ENCODE measurements at regions not wholly inside any gene's neighbourhood (a gene's known extent, or its start where the extent isn't known, plus 50 kb on each side); places are given as distances from the start of the nearest gene placed in this dataset.

- Histone ChIP-seq H3K36me3 (ENCODE audit: control insufficient read depth, insufficient read depth, low read length) (no peaks in the 10 kb centered on the region), H3K4me3 (ENCODE audit: low read depth, low read length) (no peak overlapping the region), H3K27me3 (ENCODE audit: control insufficient read depth, insufficient read depth, low read length) (peaks cover 2% of the 10 kb centered on the region; the same call in 1 of the 2 replicates)
- TF ChIP-seq CTCF (IDR thresholded peaks at IDR 0.05; ENCODE audit: insufficient read depth, low read depth, low read length): no peak
- CTCF ChIA-PET: interaction anchor here (1.6 to 3.1 kb wide), 3 partner anchors 10 to 27 kb away, joined by 5 to 10 read pairs (median 8); no protein-coding TSS in a partner anchor
- POLR2A ChIA-PET: no interaction called here
- no peak for DNase-seq (ENCODE audit: low read depth)
Observed at GRCh38 chr12:30874455-30875321, 51.9 kb upstream of the TSPAN11 start.

DNA sequence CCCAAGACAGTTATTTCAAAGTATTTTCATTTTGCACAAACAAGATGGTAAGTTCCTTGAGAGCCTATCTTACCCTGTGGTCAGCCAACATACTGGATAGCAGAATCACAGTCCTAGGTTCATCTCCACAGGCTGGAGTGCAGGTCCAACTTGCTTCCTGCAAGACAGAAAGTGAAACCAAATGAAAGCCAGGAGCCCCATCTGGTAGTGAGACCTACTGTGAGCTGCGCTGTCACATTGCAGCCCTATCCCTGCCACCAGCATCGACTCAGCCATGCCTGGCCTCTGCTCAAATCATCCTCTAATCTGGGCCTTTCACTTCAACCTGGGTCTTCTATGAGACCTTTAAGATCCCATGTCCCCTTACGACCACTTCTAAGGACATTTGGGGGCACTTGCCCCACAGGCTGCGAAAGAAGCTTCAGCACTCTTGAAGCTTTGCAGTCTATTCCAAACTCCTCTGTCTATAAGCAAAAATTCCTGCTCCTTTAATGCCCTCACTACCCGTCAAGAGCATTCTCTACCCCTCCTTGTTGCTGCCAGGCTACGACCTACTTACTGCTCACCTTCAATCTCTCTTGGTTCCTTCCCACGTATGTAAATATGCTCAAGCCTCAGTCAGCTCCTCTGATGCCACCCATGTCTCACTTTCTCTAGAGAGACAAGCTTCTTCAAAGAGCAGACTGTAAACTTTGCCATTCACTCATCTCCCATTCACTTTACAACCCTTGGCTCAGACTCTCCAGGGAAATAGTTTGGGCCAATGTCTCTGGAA lies 55.9 kb upstream of the TSPAN11 start:
- no peaks in the 10 kb centered on the region for H3K36me3 ChIP-seq (ENCODE audit: control insufficient read depth, insufficient read depth, low read length)
- no peak overlapping the region for H3K4me3 ChIP-seq (ENCODE audit: low read depth, low read length)
- H3K27me3 ChIP-seq (ENCODE audit: control insufficient read depth, insufficient read depth, low read length): peaks cover 2% of the 10 kb centered on the region; the same call in 1 of the 2 replicates
- ChIA-PET POLR2A (no interaction called here), CTCF (interaction anchor here (0.6 kb wide), 1 partner anchor 20 kb away, joined by 3 read pairs; no protein-coding TSS in a partner anchor)
- TF ChIP-seq CTCF (IDR thresholded peaks at IDR 0.05; ENCODE audit: insufficient read depth, low read depth, low read length): no peak
- DNase-seq (ENCODE audit: low read depth): no peak

DNA sequence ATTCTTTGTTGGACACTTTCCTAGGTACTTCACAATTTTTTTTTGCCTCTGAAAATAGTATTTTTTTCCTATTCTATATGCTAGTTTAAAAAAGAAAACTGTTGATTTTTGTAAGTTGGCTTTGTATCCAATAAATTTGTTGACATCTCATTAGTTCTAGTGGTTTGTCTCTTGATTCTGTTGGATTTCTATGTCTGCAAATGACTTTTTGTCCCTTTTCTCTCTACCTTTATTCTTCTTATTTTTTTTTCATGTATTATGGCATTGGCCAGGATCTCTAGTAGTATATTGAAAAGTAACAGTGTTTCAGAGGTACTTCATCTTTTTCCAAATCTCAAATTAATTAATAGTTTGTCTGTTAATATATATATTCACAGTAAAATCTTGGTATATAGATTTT lies 59.1 kb upstream of the TSPAN11 start:
- Histone ChIP-seq H3K4me3 (ENCODE audit: low read depth, low read length) (no peak overlapping the region), H3K36me3 (ENCODE audit: control insufficient read depth, insufficient read depth, low read length) (no peaks in the 10 kb centered on the region), H3K27me3 (ENCODE audit: control insufficient read depth, insufficient read depth, low read length) (no peaks in the 10 kb centered on the region; the same call in none of the 2 replicates)
- no peak for DNase-seq (ENCODE audit: low read depth)
- POLR2A ChIA-PET: no interaction called here
- TF ChIP-seq CTCF (IDR thresholded peaks at IDR 0.05; ENCODE audit: insufficient read depth, low read depth, low read length): no peak
- CTCF ChIA-PET: interaction anchor here (1.2 to 3.8 kb wide), 3 partner anchors 16 to 28 kb away, joined by 3 to 14 read pairs (median 5); no protein-coding TSS in a partner anchor

GRCh38 chr12:30866256-30866655 lies 60.3 kb upstream of the TSPAN11 start:
- Histone ChIP-seq H3K27me3 (ENCODE audit: control insufficient read depth, insufficient read depth, low read length) (no peaks in the 10 kb centered on the region; the same call in none of the 2 replicates), H3K36me3 (ENCODE audit: control insufficient read depth, insufficient read depth, low read length) (no peaks in the 10 kb centered on the region), H3K4me3 (ENCODE audit: low read depth, low read length) (no peak overlapping the region)
- no peak for DNase-seq (ENCODE audit: low read depth)
- CTCF ChIA-PET: interaction anchor here (3.8 kb wide), 1 partner anchor 15 kb away, joined by 14 read pairs; no protein-coding TSS in a partner anchor
- TF ChIP-seq CTCF (IDR thresholded peaks at IDR 0.05; ENCODE audit: insufficient read depth, low read depth, low read length): no peak
- POLR2A ChIA-PET: no interaction called here

DNA sequence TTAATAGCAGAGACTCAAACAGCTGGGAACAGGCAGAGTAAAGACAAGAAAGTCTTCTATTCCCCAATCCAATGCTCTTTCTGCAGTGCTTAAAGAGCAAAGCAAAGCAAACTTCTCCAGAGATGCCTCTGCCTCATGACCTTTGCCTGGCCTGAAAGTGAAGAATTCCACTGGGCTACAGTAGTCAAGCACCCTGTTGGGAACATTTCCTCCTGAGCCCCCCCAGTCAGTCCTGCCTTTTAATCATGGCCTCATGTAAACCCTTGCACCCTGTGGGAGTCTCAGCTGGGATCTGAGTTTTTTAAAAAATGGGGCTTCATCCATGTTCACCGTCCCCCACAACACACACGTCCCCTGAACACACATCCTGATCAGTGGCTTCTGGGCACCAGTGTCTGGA lies 62.7 kb upstream of the TSPAN11 start:
- ChIA-PET POLR2A (no interaction called here), CTCF (interaction anchor here (1.0 to 2.7 kb wide), 4 partner anchors 16 to 122 kb away, joined by 4 to 8 read pairs (median 6); partner anchors contain the start of gene TSPAN11)
- H3K4me3 ChIP-seq (ENCODE audit: low read depth, low read length): no peak overlapping the region
- no peak for TF ChIP-seq CTCF (IDR thresholded peaks at IDR 0.05; ENCODE audit: insufficient read depth, low read depth, low read length)
- no peak for DNase-seq (ENCODE audit: low read depth)
- H3K27me3 ChIP-seq (ENCODE audit: control insufficient read depth, insufficient read depth, low read length): no peaks in the 10 kb centered on the region; the same call in 1 of the 2 replicates
- H3K36me3 ChIP-seq (ENCODE audit: control insufficient read depth, insufficient read depth, low read length): no peaks in the 10 kb centered on the region

Measured in BJ (cell line).